NT2/D1 (cell line): ENCODE measurements at regions not wholly inside any gene's neighbourhood (a gene's known extent, or its start where the extent isn't known, plus 50 kb on each side); places are given as distances from the start of the nearest gene placed in this dataset.
"Not testable (repeated sequence)": the region's sequence is repeated elsewhere in the genome, so short reads cannot be mapped to it uniquely, and the experiment has no call there.

Source experiments
- DNase-seq: peaks from one replicate; pipeline ENCODE4 v3.0.0-alpha.2; 2011; ENCODE audit warnings: low read depth, low spot score
- H3K27me3 ChIP-seq: 2 replicates; pipeline ENCODE4 v1.6.0; 2011; ENCODE audit warnings: mild to moderate bottlenecking; ENCODE audit not compliant: insufficient read length, insufficient read depth
- H3K36me3 ChIP-seq: 2 replicates; pipeline ENCODE4 v1.6.1; 2011; ENCODE audit warnings: mild to moderate bottlenecking, low read length, mixed read lengths; ENCODE audit not compliant: insufficient read depth, insufficient read length
- H3K4me1 ChIP-seq: 2 replicates; pipeline ENCODE4 v1.5.1; 2011; ENCODE audit not compliant: insufficient read depth, insufficient read length
- H3K4me3 ChIP-seq: 2 replicates; pipeline ENCODE4 v1.5.1; 2011; ENCODE audit warnings: low read depth; ENCODE audit not compliant: insufficient read length
- H3K9ac ChIP-seq: 2 replicates; pipeline ENCODE4 v1.6.0; 2011; ENCODE audit warnings: low read depth; ENCODE audit not compliant: insufficient read length
- H3K9me3 ChIP-seq: 2 replicates; pipeline ENCODE4 v1.5.1; 2011; ENCODE audit warnings: mild to moderate bottlenecking, low read length; ENCODE audit not compliant: insufficient read depth
- SUZ12 ChIP-seq: IDR thresholded peaks from 2 replicates; pipeline ENCODE4 v1.6.1; 2011; ENCODE audit not compliant: insufficient read length, insufficient read depth; ENCODE audit errors: extremely low read depth
- YY1 ChIP-seq: IDR thresholded peaks from 2 replicates; pipeline ENCODE4 v1.6.1; 2011; ENCODE audit not compliant: insufficient read length, insufficient read depth
- ZNF274 ChIP-seq: IDR thresholded peaks from 2 replicates; pipeline ENCODE4 v1.6.1; 2011; ENCODE audit warnings: mild to moderate bottlenecking, low read depth, low read length

- Histone ChIP-seq H3K9me3 (no peaks in the 10 kb centered on the region), H3K36me3 (no peaks in the 10 kb centered on the region), H3K27me3 (no peaks in the 10 kb centered on the region), H3K4me3 (no peak overlapping the region), H3K9ac (no peak overlapping the region), H3K4me1 (no peaks in the 10 kb centered on the region)
- DNase-seq = no peak
- no peak for TF ChIP-seq SUZ12
- TF ChIP-seq YY1 = no peak
- TF ChIP-seq ZNF274 = no peak
Observed at GRCh38 chr5:82986404-82986803, 90.8 kb downstream of the TMEM167A start.

GRCh38 chr5:82985763-82986162, 91.4 kb downstream of the TMEM167A start:
- H3K9me3 ChIP-seq = no peaks in the 10 kb centered on the region
- no peak for DNase-seq
- H3K27me3 ChIP-seq = no peaks in the 10 kb centered on the region
- no peak overlapping the region for H3K4me3 ChIP-seq
- H3K9ac ChIP-seq = no peak overlapping the region
- H3K4me1 ChIP-seq = no peaks in the 10 kb centered on the region
- no peaks in the 10 kb centered on the region for H3K36me3 ChIP-seq
- TF ChIP-seq YY1 = no peak
- TF ChIP-seq SUZ12 = no peak

GRCh38 chr5:82984786-82985735, 92.1 kb downstream of the TMEM167A start:
- no peak for DNase-seq
- Histone ChIP-seq H3K36me3 (no peaks in the 10 kb centered on the region), H3K9me3 (no peaks in the 10 kb centered on the region), H3K4me3 (no peak overlapping the region), H3K4me1 (no peaks in the 10 kb centered on the region), H3K27me3 (no peaks in the 10 kb centered on the region), H3K9ac (no peak overlapping the region)
- no peak for TF ChIP-seq SUZ12
- no peak for TF ChIP-seq ZNF274
- no peak for TF ChIP-seq YY1

GRCh38 chr5:82982846-82983245, 94.3 kb downstream of the TMEM167A start:
- H3K4me1 ChIP-seq = no peaks in the 10 kb centered on the region
- no peak for DNase-seq
- H3K9me3 ChIP-seq = peaks cover 7% of the 10 kb centered on the region; the same call in 1 of the 2 replicates
- no peak overlapping the region for H3K4me3 ChIP-seq
- H3K27me3 ChIP-seq = no peaks in the 10 kb centered on the region
- no peak for TF ChIP-seq YY1
- no peak for TF ChIP-seq SUZ12
- TF ChIP-seq ZNF274 = no peak
- H3K9ac ChIP-seq = no peak overlapping the region
- no peaks in the 10 kb centered on the region for H3K36me3 ChIP-seq

- not testable (repeated sequence) for H3K27me3 ChIP-seq, H3K9ac ChIP-seq, H3K4me1 ChIP-seq, H3K36me3 ChIP-seq, DNase-seq, H3K4me3 ChIP-seq
- peaks cover 29% of the 10 kb centered on the region for H3K9me3 ChIP-seq
Observed at GRCh38 chr5:82976887-82977286, 100.3 kb downstream of the TMEM167A start.

DNA sequence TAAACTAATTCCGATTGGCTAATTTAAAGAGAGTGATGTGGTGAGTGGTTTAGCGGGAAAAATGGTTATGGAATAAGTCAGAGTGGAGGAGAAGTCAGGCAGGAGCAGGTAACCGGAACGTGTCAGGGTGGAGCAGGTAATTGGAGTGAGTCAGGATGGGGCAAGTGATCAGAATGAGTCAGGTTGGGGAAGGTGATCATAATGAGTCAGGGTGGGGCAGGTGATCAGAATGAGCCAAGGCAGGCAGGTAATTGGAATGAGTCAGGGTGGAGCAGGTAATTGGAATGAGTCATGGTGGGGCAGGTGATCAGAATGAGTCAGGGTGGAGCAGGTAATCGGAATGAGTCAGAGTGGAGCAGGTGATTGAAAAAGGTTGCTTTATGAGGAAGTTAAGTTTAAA, 101.4 kb downstream of the TMEM167A start:
- H3K9ac ChIP-seq = no peak overlapping the region
- no peaks in the 10 kb centered on the region for H3K27me3 ChIP-seq
- no peak for DNase-seq
- H3K36me3 ChIP-seq = no peaks in the 10 kb centered on the region
- H3K4me3 ChIP-seq = no peak overlapping the region
- H3K9me3 ChIP-seq = peaks cover 29% of the 10 kb centered on the region
- TF ChIP-seq ZNF274 = no peak
- H3K4me1 ChIP-seq = no peaks in the 10 kb centered on the region

DNA sequence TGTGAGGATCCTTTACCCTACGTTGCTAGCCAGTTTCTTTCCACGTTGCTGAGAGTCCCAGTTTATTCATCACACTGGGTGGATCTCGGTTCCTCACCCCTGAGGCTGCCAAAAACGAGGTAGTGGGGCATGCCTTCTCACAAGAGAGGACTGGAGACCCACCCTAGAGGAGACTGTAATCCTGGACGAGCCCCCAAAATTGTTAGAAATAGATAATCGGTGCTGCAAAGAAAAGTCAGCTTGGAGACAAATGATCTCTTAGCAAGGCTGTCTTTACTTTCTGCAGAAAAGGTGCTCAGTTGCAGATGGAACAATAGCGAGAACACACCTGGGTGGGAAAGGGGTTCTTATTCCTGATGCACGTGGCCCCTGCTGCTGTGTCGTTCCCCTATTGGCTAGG, 101.8 kb downstream of the TMEM167A start:
- DNase-seq = no peak
- TF ChIP-seq YY1 (no peak), SUZ12 (no peak), ZNF274 (no peak)
- H3K9ac ChIP-seq = no peak overlapping the region
- H3K36me3 ChIP-seq = no peaks in the 10 kb centered on the region
- no peaks in the 10 kb centered on the region for H3K27me3 ChIP-seq
- no peaks in the 10 kb centered on the region for H3K4me1 ChIP-seq
- peaks cover 29% of the 10 kb centered on the region for H3K9me3 ChIP-seq
- no peak overlapping the region for H3K4me3 ChIP-seq

- not testable (repeated sequence) for H3K9ac ChIP-seq, H3K4me3 ChIP-seq
- peaks cover 29% of the 10 kb centered on the region for H3K9me3 ChIP-seq
Observed at GRCh38 chr5:82974346-82974745, 102.8 kb downstream of the TMEM167A start.

More at GRCh38 chr5:82974346-82974745, 102.8 kb downstream of the TMEM167A start:
- not testable (repeated sequence) for DNase-seq, H3K27me3 ChIP-seq, H3K36me3 ChIP-seq, H3K4me1 ChIP-seq
